Fibroblast of pulmonary artery (primary cell): ENCODE measurements at regions not wholly inside any gene's neighbourhood (a gene's known extent, or its start where the extent isn't known, plus 50 kb on each side); places are given as distances from the start of the nearest gene placed in this dataset.

Experiments
- DNase-seq: peaks from one replicate; pipeline ENCODE4 v3.0.0-alpha.2; 2010; ENCODE audit warnings: low read depth
- H3K4me3 ChIP-seq: replicated peaks from 2 replicates; pipeline ENCODE4 v1.5.1; 2011; ENCODE audit warnings: low read depth, mild to moderate bottlenecking, control low read depth, low read length, moderate library complexity
- TF ChIP-seq, protein P1 (sequence below): IDR thresholded peaks from 2 replicates; pipeline ENCODE4 v1.5.1; 2011; ENCODE audit warnings: mild to moderate bottlenecking, control low read depth, low read length, inconsistent platforms; ENCODE audit errors: missing control alignments

- TF ChIP-seq, protein P1, sequence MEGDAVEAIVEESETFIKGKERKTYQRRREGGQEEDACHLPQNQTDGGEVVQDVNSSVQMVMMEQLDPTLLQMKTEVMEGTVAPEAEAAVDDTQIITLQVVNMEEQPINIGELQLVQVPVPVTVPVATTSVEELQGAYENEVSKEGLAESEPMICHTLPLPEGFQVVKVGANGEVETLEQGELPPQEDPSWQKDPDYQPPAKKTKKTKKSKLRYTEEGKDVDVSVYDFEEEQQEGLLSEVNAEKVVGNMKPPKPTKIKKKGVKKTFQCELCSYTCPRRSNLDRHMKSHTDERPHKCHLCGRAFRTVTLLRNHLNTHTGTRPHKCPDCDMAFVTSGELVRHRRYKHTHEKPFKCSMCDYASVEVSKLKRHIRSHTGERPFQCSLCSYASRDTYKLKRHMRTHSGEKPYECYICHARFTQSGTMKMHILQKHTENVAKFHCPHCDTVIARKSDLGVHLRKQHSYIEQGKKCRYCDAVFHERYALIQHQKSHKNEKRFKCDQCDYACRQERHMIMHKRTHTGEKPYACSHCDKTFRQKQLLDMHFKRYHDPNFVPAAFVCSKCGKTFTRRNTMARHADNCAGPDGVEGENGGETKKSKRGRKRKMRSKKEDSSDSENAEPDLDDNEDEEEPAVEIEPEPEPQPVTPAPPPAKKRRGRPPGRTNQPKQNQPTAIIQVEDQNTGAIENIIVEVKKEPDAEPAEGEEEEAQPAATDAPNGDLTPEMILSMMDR: no peak
- DNase-seq: no peak
These were observed 314.8 kb upstream of the ACVR2A start for GRCh38 chr2:147530033-147530432.

DNA sequence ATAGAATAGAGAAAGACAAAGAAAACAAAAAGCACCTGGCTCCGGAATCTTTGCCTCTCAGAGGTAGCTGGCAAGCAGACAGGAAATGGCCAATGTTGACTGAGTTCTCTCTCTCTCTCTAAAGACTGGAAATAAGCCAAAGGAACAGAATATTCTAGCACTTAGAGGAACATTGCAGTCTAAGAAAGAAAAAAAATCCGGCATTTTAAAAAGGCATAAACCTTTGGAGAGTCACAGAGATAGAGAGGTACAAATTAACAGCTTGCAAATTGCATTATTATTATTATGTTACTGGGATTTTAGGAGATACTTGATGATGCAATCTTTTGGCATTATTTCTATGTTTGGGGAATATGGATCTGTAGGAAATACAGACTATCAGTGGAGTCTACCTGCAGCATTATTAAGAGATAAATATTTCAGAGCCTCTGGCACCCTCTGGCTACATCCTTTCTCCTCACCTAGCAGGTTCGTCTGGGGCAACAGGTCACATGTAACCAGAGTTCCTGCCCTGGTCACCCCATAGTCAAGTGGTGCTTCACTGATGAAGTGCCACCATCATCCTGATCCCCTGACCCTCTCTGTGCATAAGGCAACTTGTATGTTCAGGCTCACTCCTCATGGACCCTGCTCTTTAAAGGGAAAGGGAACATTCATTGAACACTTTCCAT, 318.9 kb upstream of the ACVR2A start:
- no peak for DNase-seq
- H3K4me3 ChIP-seq: no peak overlapping the region
- TF ChIP-seq, protein P1: no peak

More at GRCh38 chr2:147530033-147530432, 314.8 kb upstream of the ACVR2A start:
- H3K4me3 ChIP-seq: no peak overlapping the region

DNA sequence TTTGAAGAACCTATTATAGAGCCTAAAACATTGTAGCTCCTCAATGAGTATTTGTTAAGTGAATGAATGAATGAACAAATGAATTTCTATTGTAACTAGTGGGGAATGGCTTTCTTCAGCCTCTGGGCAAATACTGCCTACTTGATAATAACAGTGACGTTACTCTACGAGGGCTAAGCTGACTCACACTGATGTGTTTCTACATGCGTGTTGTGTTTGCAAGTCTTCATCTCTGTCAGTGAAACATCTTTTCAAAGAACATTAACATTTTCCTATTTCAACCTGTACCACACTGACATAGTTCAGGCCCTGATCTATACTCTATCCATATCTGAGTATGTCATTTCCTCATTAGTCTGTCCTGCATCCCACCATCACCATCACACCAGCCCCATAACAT, 319.9 kb upstream of the ACVR2A start:
- TF ChIP-seq, protein P1: no peak
- no peak for DNase-seq
- H3K4me3 ChIP-seq: no peak overlapping the region

- no peak overlapping the region for H3K4me3 ChIP-seq
- DNase-seq: no peak
- TF ChIP-seq, protein P1: no peak
These were observed 321.4 kb upstream of the ACVR2A start for GRCh38 chr2:147523415-147523814.

DNA sequence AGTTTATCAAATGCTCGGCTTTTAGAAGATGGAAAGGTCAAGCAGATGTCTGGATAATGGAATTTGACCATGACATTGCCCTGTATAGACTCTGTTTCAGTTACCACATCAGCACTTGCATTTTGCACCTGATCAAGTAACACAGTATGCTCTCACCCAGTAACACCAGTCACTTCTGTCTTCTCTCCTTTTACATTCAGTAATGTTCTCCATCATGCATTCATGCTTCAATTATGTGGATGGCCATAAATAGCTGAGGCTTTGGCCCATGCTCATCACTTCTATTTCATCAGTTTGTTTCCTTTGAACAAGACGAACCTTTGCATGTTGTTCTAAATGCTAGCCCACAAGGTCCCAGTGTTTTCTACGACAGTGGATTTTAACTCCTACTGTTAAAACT, 322.9 kb upstream of the ACVR2A start:
- TF ChIP-seq, protein P1: no peak
- H3K4me3 ChIP-seq: no peak overlapping the region
- no peak for DNase-seq

DNA sequence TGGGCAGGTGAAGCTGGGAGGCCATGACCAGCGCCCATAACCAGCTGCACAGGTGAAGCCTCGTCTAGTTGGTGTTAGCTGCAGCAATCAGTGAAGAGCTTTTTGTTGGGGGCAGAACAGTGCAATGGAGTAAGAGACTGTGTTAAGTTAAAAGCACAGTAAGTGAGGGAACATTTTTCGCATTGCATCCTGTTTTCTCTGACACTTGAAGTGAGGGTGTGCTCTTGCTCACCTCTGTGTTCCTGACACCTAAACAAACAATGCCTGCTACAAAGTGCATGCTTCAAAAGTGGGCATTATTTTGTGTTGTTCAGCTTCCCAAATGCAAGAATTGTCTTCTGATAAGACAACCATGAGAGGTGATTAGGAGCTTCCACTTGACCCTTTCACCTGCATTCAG, 324.0 kb upstream of the ACVR2A start:
- no peak overlapping the region for H3K4me3 ChIP-seq
- TF ChIP-seq, protein P1: no peak
- no peak for DNase-seq

- H3K4me3 ChIP-seq: no peak overlapping the region
- no peak for DNase-seq
- TF ChIP-seq, protein P1: no peak
These were observed 325.7 kb upstream of the ACVR2A start for GRCh38 chr2:147519178-147519577.
